Suprapubic skin (tissue), 4 donors: ENCODE measurements at regions not wholly inside any gene's neighbourhood (a gene's known extent, or its start where the extent isn't known, plus 50 kb on each side); places are given as distances from the start of the nearest gene placed in this dataset.

ENCODE experiments used
- DNase-seq, 2 donors: peaks; one replicate each; pipeline ENCODE4 v3.0.0-alpha.2; 2019; ENCODE audit warnings: low spot score in 2 of 2
- H3K27ac ChIP-seq: fragments of 200-600 bp; sonication (generic); one replicate; pipeline ENCODE4 v1.5.1; 2019
- H3K27me3 ChIP-seq: fragments of 200-600 bp; sonication (generic); one replicate; pipeline ENCODE4 v1.5.1; 2019
- H3K36me3 ChIP-seq: fragments of 200-600 bp; sonication (generic); one replicate; pipeline ENCODE4 v1.5.1; 2019
- H3K4me1 ChIP-seq: fragments of 200-600 bp; sonication (generic); one replicate; pipeline ENCODE4 v1.5.1; 2019
- H3K4me3 ChIP-seq: fragments of 200-600 bp; sonication (generic); one replicate; pipeline ENCODE4 v1.5.1; 2019; ENCODE audit warnings: mild to moderate bottlenecking
- H3K9me3 ChIP-seq: fragments of 200-600 bp; sonication (generic); one replicate; pipeline ENCODE4 v1.5.1; 2019
- EP300 ChIP-seq: sonication (generic); formaldehyde crosslinking; IDR thresholded peaks from one replicate; pipeline ENCODE4 v1.6.1; 2017; ENCODE audit warnings: antibody characterized with exemption
- POLR2A ChIP-seq, 2 donors: fragments of 450-650 bp; IDR thresholded peaks; one replicate each; pipeline ENCODE4 v1.6.1; 2017; ENCODE audit warnings: antibody characterized with exemption in 2 of 2, mild to moderate bottlenecking in 2 of 2, moderate library complexity in 2 of 2
- POLR2AphosphoS5 ChIP-seq, 3 donors: sonication (generic); formaldehyde crosslinking; IDR thresholded peaks; one replicate each; pipeline ENCODE4 v1.6.1; 2017; ENCODE audit warnings: antibody characterized with exemption in 3 of 3
- WGBS: methylation state at CpG from one replicate; pipeline ENCODE4 v1.1.5; 2018; 5-methylcytosine and 5-hydroxymethylcytosine counted together
- TF ChIP-seq, protein P1 (sequence below), 2 donors: fragments of 200-600 bp in 1 of 2; fragments of 450-650 bp in 1 of 2; sonication (generic) in 1 of 2; IDR thresholded peaks; one replicate each; pipeline ENCODE4 v1.5.1; 2016 to 2019; ENCODE audit warnings: antibody characterized with exemption in 2 of 2, mild to moderate bottlenecking in 1 of 2, moderate library complexity in 1 of 2

DNA sequence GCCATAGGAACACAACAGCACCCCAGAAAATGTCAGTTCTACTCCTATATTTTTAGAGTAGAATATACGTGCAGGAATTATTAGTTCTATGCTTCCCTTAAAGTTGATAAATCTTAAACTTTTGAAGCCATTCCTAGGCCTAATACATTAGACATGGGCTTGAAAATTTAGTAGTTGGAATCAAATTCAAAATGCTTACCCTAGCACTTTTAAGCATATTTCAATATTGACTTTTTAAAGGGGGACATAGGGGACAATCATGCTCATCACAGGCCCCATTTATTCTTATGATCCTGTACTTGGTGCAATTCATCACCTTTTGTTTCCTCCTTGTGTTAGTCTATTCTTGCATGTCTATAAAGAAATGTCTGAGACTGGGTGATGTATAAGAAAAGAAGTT lies 129.0 kb downstream of the FAM174A start:
- Histone ChIP-seq H3K36me3 (no peaks in the 10 kb centered on the region), H3K27me3 (no peaks in the 10 kb centered on the region), H3K27ac (no peak overlapping the region), H3K4me1 (no peaks in the 10 kb centered on the region), H3K4me3 (no peak overlapping the region), H3K9me3 (no peaks in the 10 kb centered on the region)
- no peak for TF ChIP-seq POLR2A (IDR thresholded peaks at IDR 0.05)
- TF ChIP-seq, protein P1, sequence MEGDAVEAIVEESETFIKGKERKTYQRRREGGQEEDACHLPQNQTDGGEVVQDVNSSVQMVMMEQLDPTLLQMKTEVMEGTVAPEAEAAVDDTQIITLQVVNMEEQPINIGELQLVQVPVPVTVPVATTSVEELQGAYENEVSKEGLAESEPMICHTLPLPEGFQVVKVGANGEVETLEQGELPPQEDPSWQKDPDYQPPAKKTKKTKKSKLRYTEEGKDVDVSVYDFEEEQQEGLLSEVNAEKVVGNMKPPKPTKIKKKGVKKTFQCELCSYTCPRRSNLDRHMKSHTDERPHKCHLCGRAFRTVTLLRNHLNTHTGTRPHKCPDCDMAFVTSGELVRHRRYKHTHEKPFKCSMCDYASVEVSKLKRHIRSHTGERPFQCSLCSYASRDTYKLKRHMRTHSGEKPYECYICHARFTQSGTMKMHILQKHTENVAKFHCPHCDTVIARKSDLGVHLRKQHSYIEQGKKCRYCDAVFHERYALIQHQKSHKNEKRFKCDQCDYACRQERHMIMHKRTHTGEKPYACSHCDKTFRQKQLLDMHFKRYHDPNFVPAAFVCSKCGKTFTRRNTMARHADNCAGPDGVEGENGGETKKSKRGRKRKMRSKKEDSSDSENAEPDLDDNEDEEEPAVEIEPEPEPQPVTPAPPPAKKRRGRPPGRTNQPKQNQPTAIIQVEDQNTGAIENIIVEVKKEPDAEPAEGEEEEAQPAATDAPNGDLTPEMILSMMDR (IDR thresholded peaks at IDR 0.05) = no peak
- no peak for TF ChIP-seq EP300
- no peak for TF ChIP-seq POLR2AphosphoS5 (IDR thresholded peaks at IDR 0.05)
- DNase-seq = no peak
- WGBS = 89% methylated on average over 1 of the region's 1 CpG

DNA sequence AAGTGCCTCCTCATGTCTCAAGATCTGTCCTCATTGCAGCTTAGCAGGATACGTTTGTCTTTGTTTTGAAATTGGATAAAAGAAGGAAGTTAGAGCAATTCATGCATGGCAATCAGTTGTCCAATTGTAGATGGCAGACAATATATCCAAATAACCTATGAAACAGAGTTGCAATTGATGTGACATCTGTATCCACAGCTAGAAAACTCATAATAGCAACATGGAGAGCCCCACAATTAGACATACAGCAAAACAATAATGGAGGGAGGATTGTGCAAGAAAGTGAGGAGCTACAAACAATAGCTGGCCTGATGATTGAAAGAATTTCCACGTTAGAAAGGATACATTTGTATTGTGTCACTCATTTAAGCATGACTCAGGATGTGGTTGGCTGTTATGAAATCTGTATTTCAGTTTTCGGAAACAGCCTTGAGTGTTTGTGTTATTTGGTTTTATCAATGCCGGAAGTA lies 132.0 kb downstream of the FAM174A start:
- no peaks in the 10 kb centered on the region for H3K27me3 ChIP-seq
- WGBS = 48% methylated on average over 4 of the region's 4 CpGs
- no peak for DNase-seq
- H3K36me3 ChIP-seq = no peaks in the 10 kb centered on the region
- no peak overlapping the region for H3K27ac ChIP-seq
- H3K4me3 ChIP-seq = no peak overlapping the region
- TF ChIP-seq POLR2AphosphoS5 (IDR thresholded peaks at IDR 0.05) (no peak), EP300 (no peak), POLR2A (IDR thresholded peaks at IDR 0.05) (no peak)
- TF ChIP-seq, protein P1 (IDR thresholded peaks at IDR 0.05) = no peak
- no peaks in the 10 kb centered on the region for H3K4me1 ChIP-seq
- H3K9me3 ChIP-seq = no peaks in the 10 kb centered on the region

DNA sequence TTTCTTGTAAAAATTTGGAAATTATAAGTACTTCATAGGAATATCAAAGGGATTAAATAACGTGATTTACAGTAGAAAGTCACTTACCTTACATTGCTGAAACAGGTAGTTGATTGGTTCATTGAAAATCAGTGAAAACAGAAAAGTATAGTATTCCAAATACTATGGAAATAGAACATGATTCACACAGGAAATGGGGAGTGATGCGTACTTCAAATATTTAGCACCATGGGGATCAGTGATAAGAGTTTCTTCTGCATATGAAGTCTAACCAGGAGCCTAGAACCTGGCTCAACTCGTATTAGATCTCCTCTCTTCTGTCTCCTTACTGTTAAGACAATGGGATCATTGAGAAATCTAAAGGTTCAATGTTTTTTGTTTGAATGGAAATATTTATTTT lies 133.3 kb downstream of the FAM174A start:
- TF ChIP-seq POLR2A (IDR thresholded peaks at IDR 0.05) (no peak), EP300 (no peak), POLR2AphosphoS5 (IDR thresholded peaks at IDR 0.05) (no peak)
- TF ChIP-seq, protein P1 (IDR thresholded peaks at IDR 0.05) = no peak

GRCh38 chr5:100676817-100677631 lies 141.8 kb downstream of the FAM174A start:
- Histone ChIP-seq H3K27ac (no peak overlapping the region), H3K4me3 (no peak overlapping the region), H3K4me1 (no peaks in the 10 kb centered on the region), H3K27me3 (no peaks in the 10 kb centered on the region), H3K9me3 (no peaks in the 10 kb centered on the region), H3K36me3 (no peaks in the 10 kb centered on the region)
- 51% methylated on average over 5 of the region's 5 CpGs for WGBS
- no peak for DNase-seq
- TF ChIP-seq, protein P1 (IDR thresholded peaks at IDR 0.05) = no peak
- TF ChIP-seq POLR2AphosphoS5 (IDR thresholded peaks at IDR 0.05) (no peak), POLR2A (IDR thresholded peaks at IDR 0.05) (no peak), EP300 (no peak)

More for the DNA sequence above, 133.3 kb downstream of the FAM174A start:
- Histone ChIP-seq H3K36me3 (no peaks in the 10 kb centered on the region), H3K9me3 (no peaks in the 10 kb centered on the region), H3K4me3 (no peak overlapping the region), H3K27ac (no peak overlapping the region), H3K4me1 (no peaks in the 10 kb centered on the region), H3K27me3 (no peaks in the 10 kb centered on the region)
- WGBS = 71% methylated on average over 3 of the region's 3 CpGs
- DNase-seq = no peak

DNA sequence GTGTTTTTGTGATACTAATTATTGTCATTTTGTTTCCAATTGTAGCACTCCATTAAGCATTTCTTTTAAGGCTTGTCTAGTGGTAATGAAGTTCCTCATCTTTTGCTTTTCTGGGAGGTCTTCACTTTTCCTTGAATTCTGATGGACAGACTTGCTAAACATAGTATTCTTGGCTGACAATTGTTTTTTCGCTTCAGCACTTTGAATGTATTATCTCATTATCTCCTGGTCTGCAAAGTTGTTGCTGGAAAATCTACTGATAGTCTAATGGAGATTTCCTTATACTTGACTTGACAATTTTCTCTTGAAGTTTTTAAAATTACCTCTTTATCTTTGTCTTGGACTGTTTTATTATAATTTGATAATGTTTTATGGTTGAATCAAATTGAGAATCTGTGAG lies 147.5 kb downstream of the FAM174A start:
- DNase-seq = no peak
- no peak overlapping the region for H3K4me3 ChIP-seq
- H3K36me3 ChIP-seq = no peaks in the 10 kb centered on the region
- peaks cover 16% of the 10 kb centered on the region for H3K9me3 ChIP-seq
- no peaks in the 10 kb centered on the region for H3K4me1 ChIP-seq
- no peaks in the 10 kb centered on the region for H3K27me3 ChIP-seq
- no peak for TF ChIP-seq POLR2AphosphoS5 (IDR thresholded peaks at IDR 0.05)
- TF ChIP-seq POLR2A (IDR thresholded peaks at IDR 0.05) = no peak
- TF ChIP-seq EP300 = no peak
- TF ChIP-seq, protein P1 (IDR thresholded peaks at IDR 0.05) = no peak
- H3K27ac ChIP-seq = no peak overlapping the region
- WGBS = 85% methylated on average over 1 of the region's 1 CpG
